ENCODE measurements at regions not wholly inside any gene's neighbourhood (a gene's known extent, or its start where the extent isn't known, plus 50 kb on each side); places are given as distances from the start of the nearest gene placed in this dataset.
"Not testable (repeated sequence)": the region's sequence is repeated elsewhere in the genome, so short reads cannot be mapped to it uniquely, and the experiment has no call there.

DNA sequence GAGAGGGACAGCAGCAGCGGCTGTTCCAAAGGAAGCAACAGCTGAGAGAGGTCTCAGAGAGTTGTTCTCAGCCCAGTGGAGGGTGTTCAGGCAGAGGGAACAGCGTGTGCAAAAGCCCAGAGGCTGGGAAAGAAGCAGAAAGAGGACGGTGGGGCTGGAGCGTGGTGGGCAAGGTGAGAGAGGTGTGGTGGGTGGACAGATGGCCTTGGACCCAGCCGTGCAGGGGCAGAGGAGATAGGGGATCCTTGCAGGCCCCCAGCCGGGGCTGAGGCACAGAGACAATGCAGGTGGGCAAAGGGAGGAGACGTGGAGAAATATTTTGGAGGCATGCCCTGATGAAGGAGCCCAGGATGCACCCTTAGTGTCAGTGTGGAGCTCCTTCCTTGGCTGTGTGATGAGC lies 58.4 kb upstream of the CLEC6A start:
- TF ChIP-seq, protein P1, sequence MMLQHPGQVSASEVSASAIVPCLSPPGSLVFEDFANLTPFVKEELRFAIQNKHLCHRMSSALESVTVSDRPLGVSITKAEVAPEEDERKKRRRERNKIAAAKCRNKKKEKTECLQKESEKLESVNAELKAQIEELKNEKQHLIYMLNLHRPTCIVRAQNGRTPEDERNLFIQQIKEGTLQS (IDR thresholded peaks at IDR 0.05): not testable (repeated sequence)
- TF ChIP-seq, protein P2, sequence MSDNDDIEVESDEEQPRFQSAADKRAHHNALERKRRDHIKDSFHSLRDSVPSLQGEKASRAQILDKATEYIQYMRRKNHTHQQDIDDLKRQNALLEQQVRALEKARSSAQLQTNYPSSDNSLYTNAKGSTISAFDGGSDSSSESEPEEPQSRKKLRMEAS (IDR thresholded peaks at IDR 0.05): not testable (repeated sequence)
- TF ChIP-seq, protein P3, sequence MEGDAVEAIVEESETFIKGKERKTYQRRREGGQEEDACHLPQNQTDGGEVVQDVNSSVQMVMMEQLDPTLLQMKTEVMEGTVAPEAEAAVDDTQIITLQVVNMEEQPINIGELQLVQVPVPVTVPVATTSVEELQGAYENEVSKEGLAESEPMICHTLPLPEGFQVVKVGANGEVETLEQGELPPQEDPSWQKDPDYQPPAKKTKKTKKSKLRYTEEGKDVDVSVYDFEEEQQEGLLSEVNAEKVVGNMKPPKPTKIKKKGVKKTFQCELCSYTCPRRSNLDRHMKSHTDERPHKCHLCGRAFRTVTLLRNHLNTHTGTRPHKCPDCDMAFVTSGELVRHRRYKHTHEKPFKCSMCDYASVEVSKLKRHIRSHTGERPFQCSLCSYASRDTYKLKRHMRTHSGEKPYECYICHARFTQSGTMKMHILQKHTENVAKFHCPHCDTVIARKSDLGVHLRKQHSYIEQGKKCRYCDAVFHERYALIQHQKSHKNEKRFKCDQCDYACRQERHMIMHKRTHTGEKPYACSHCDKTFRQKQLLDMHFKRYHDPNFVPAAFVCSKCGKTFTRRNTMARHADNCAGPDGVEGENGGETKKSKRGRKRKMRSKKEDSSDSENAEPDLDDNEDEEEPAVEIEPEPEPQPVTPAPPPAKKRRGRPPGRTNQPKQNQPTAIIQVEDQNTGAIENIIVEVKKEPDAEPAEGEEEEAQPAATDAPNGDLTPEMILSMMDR (IDR thresholded peaks at IDR 0.05; ENCODE audit: low read depth, low read length, missing input control): not testable (repeated sequence)
- not testable (repeated sequence) for TF ChIP-seq YY1 (IDR thresholded peaks at IDR 0.05); TAF1 (conservative IDR thresholded peaks at IDR 0.05); SP1 (IDR thresholded peaks at IDR 0.05); GABPA (IDR thresholded peaks at IDR 0.05 in 1 of 2, conservative IDR thresholded peaks at IDR 0.05 in 1 of 2); RAD21 (IDR thresholded peaks at IDR 0.05); RXRA (IDR thresholded peaks at IDR 0.05); FOXA1 (IDR thresholded peaks at IDR 0.05)
- TF ChIP-seq, protein P4, sequence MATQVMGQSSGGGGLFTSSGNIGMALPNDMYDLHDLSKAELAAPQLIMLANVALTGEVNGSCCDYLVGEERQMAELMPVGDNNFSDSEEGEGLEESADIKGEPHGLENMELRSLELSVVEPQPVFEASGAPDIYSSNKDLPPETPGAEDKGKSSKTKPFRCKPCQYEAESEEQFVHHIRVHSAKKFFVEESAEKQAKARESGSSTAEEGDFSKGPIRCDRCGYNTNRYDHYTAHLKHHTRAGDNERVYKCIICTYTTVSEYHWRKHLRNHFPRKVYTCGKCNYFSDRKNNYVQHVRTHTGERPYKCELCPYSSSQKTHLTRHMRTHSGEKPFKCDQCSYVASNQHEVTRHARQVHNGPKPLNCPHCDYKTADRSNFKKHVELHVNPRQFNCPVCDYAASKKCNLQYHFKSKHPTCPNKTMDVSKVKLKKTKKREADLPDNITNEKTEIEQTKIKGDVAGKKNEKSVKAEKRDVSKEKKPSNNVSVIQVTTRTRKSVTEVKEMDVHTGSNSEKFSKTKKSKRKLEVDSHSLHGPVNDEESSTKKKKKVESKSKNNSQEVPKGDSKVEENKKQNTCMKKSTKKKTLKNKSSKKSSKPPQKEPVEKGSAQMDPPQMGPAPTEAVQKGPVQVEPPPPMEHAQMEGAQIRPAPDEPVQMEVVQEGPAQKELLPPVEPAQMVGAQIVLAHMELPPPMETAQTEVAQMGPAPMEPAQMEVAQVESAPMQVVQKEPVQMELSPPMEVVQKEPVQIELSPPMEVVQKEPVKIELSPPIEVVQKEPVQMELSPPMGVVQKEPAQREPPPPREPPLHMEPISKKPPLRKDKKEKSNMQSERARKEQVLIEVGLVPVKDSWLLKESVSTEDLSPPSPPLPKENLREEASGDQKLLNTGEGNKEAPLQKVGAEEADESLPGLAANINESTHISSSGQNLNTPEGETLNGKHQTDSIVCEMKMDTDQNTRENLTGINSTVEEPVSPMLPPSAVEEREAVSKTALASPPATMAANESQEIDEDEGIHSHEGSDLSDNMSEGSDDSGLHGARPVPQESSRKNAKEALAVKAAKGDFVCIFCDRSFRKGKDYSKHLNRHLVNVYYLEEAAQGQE (IDR thresholded peaks at IDR 0.05): not testable (repeated sequence)
- TF ChIP-seq, protein P5, sequence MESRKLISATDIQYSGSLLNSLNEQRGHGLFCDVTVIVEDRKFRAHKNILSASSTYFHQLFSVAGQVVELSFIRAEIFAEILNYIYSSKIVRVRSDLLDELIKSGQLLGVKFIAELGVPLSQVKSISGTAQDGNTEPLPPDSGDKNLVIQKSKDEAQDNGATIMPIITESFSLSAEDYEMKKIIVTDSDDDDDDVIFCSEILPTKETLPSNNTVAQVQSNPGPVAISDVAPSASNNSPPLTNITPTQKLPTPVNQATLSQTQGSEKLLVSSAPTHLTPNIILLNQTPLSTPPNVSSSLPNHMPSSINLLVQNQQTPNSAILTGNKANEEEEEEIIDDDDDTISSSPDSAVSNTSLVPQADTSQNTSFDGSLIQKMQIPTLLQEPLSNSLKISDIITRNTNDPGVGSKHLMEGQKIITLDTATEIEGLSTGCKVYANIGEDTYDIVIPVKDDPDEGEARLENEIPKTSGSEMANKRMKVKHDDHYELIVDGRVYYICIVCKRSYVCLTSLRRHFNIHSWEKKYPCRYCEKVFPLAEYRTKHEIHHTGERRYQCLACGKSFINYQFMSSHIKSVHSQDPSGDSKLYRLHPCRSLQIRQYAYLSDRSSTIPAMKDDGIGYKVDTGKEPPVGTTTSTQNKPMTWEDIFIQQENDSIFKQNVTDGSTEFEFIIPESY (IDR thresholded peaks at IDR 0.05): not testable (repeated sequence)
